GM18526 (cell line): ENCODE measurements at regions not wholly inside any gene's neighbourhood (a gene's known extent, or its start where the extent isn't known, plus 50 kb on each side); places are given as distances from the start of the nearest gene placed in this dataset.

Experiments
- POLR2A ChIP-seq: IDR thresholded peaks from 3 replicates; pipeline ENCODE4 v1.6.1; 2011; ENCODE audit not compliant: insufficient read length; ENCODE audit errors: extremely low read depth

DNA sequence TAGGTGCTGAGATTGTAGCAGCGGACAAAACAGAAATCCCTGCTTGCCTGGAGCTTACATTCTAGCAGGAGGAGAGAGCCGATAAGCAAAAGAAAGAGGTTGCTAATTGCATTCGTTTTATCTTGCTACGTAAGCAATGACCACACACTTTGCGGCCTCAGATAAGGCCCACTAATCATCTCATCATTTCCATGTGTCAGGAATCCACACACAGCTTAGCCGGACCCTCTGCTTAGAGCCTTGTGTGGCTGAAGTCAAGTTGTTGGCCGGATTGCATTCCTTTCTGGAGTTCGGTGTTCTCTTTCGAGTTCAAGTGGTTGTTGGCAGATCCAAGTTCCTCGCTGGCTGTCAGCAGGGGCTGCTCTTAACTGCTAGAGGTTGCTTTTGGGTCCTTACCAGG lies 101.6 kb downstream of the CHST1 start:
- TF ChIP-seq POLR2A, result no peak

DNA sequence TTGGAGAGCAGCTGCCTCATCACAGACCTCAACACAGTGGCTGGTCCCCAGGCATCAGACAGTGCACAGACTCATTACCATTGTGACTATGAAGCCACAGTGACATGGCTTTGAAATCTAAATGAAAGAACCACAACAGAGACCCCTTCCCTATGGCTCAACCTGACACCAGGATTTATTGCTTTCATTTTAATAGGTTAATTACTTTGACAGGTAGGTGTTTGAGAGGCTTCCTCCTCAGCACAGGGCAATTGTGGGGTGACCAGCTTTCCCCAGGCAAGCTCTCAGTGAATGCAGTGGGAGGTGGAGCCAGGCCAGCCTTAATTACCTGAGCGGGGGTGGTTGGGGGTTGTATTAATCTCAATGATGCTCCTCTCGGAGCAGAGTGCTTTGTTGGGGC lies 102.3 kb downstream of the CHST1 start:
- TF ChIP-seq POLR2A, result no peak

- no peak for TF ChIP-seq POLR2A
Observed at GRCh38 chr11:45560913-45561281, 104.5 kb downstream of the CHST1 start.

DNA sequence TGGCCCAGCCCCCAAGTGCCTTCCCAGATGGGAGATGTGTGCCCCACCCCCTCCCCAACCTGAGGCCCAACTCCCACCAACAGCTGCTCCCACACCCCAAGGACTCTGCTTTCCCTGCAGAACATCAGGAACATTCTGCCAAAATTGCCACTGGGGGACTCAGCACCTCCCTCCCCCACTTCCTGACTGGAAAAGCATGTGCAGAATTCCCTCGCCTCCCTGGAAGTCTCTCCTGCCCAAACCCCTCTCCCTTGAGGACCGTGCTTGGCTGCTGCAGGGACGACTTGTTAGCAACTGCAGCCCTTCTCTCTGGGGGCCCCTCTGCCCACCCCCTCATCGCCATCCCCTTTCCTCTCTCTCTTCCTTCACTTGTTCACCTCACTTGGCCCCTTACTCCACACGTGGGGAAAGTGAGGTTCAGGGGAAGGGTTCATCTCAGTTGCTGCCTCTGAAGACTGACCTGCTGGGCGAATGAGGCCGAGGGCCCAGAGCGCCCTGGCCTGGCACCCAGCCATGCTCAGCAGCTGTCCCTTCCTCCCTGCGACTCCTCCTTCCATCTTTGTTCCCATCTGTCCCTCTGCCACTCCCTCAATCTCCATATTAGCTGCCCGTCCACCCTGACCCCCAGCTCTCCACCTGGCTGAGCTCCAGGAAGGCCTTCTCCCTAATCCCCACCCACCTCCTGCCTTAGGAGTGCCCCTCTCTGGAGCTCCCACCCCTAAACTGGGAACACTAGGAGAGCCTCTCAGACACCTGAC lies 105.1 kb downstream of the CHST1 start:
- TF ChIP-seq POLR2A, result no peak

DNA sequence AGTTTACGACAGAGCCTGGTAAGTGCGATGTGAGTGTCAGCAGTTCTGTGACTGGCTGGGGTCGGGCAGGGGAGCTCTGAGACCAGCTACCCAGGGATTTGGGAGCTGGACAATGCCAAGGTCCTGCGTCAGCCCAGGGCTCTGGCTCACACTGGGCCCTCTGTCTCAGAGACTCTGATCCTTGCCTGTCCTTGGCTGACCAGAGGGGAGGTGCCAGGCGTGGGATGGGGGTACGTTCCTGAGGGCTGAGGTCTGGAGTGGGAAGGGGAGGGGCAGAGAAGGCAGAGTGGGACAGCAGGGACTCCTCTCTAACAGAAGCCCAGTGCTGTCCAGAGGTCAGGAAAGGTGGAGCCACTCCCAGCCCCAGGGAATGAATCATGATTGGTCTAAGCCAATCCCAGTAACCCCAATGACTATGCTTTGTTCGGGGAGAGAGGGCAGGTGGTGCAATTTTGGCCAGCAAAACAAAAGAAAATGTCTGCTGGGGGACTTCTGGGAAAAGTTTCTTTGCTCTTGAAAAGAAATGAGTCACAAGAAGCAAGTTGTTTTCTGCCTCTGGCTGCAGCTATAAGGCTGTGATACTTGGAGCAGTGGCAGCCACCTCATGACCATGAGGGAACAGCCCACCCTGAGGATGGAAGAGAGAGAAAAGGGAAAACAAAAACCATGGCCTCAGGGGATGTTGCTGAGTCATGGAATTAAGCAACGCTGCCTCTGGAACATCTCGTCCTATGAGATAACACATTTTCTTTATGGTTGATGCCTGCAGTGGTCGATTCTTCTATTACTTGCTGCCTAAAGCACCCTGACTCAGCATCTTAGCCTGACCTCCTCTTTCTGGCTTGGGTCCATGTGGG lies 108.3 kb downstream of the CHST1 start:
- TF ChIP-seq POLR2A, result no peak

GRCh38 chr11:45554230-45554967 lies 111.0 kb downstream of the CHST1 start:
- no peak for TF ChIP-seq POLR2A

GRCh38 chr11:45553383-45553936 lies 112.0 kb downstream of the CHST1 start:
- no peak for TF ChIP-seq POLR2A

- TF ChIP-seq POLR2A, result no peak
Observed at GRCh38 chr11:45551191-45551713, 114.2 kb downstream of the CHST1 start.

- no peak for TF ChIP-seq POLR2A
Observed at GRCh38 chr11:45549257-45549656, 116.2 kb downstream of the CHST1 start.

DNA sequence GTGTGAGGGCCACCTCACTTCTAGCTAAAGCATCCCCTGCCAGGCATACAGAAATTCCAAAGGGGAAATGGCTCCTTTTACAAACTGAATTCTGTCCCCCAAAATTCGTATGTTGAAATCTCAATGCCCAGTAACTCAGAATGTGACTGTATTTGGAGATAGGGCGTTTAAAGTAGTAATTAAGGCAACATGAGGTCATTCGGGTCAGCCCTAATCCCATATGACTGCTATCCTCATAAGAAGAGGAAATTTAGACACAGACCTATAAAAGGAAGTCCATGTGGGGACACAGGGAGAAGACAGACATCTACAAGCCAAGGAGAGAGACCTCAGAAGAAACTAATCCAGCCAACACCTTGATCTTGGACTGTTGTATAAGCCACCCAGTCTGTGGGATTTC lies 119.1 kb downstream of the CHST1 start:
- TF ChIP-seq POLR2A, result no peak

- TF ChIP-seq POLR2A, result no peak
Observed at GRCh38 chr11:45544826-45545225, 120.6 kb downstream of the CHST1 start.

- TF ChIP-seq POLR2A, result no peak
Observed at GRCh38 chr11:45543808-45544422, 121.5 kb downstream of the CHST1 start.

- no peak for TF ChIP-seq POLR2A
Observed at GRCh38 chr11:45543081-45543480, 122.3 kb downstream of the CHST1 start.

GRCh38 chr11:45541693-45542434 lies 123.6 kb downstream of the CHST1 start:
- TF ChIP-seq POLR2A, result no peak
